MG63 (cell line): ENCODE measurements at regions not wholly inside any gene's neighbourhood (a gene's known extent, or its start where the extent isn't known, plus 50 kb on each side); places are given as distances from the start of the nearest gene placed in this dataset.

Source experiments
- DNase-seq: peaks from one replicate; pipeline ENCODE4 v3.0.0-alpha.2; 2020
- H3K27me3 ChIP-seq: fragments of 250-450 bp; sonication (Bioruptor Pico); 2 replicates; pipeline ENCODE4 v1.5.1; 2020; ENCODE audit warnings: mild to moderate bottlenecking, moderate library complexity
- H3K36me3 ChIP-seq: fragments of 250-450 bp; sonication (Bioruptor Pico); 2 replicates; pipeline ENCODE4 v1.5.1; 2020; ENCODE audit warnings: mild to moderate bottlenecking, moderate library complexity
- H3K4me3 ChIP-seq: fragments of 250-450 bp; sonication (Bioruptor Pico); 2 replicates; pipeline ENCODE4 v1.5.1; 2020; ENCODE audit warnings: mild to moderate bottlenecking, moderate library complexity
- H3K9me3 ChIP-seq: fragments of 250-450 bp; sonication (Bioruptor Pico); 2 replicates; pipeline ENCODE4 v1.5.1; 2020; ENCODE audit warnings: mild to moderate bottlenecking, moderate library complexity

DNA sequence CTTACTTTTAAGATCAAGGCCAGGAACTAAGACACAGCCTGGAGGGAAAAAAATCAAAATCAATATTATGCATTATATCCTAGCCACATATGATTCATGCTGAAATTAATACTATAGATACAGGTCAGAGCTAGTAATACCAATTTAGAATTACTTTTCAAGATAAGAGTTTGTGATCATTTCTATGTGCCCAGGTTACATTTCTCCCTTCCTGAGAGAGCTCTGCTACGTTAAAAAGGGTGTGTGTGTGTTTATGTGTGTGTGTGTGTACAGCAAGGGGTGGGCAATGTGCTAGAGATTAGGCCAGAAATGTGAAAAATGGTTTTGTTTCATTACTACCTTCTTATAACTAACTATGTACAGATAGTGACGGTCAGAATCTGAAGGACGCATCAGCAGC, 223.9 kb upstream of the FLRT2 start:
- Histone ChIP-seq H3K9me3 (no peaks in the 10 kb centered on the region), H3K4me3 (no peak overlapping the region), H3K27me3 (no peaks in the 10 kb centered on the region), H3K36me3 (no peaks in the 10 kb centered on the region)
- no peak for DNase-seq

- DNase-seq: no peak
- Histone ChIP-seq H3K9me3 (no peaks in the 10 kb centered on the region), H3K27me3 (no peaks in the 10 kb centered on the region), H3K36me3 (no peaks in the 10 kb centered on the region), H3K4me3 (no peak overlapping the region)
These were observed 221.2 kb upstream of the FLRT2 start for GRCh38 chr14:85308531-85309300.

DNA sequence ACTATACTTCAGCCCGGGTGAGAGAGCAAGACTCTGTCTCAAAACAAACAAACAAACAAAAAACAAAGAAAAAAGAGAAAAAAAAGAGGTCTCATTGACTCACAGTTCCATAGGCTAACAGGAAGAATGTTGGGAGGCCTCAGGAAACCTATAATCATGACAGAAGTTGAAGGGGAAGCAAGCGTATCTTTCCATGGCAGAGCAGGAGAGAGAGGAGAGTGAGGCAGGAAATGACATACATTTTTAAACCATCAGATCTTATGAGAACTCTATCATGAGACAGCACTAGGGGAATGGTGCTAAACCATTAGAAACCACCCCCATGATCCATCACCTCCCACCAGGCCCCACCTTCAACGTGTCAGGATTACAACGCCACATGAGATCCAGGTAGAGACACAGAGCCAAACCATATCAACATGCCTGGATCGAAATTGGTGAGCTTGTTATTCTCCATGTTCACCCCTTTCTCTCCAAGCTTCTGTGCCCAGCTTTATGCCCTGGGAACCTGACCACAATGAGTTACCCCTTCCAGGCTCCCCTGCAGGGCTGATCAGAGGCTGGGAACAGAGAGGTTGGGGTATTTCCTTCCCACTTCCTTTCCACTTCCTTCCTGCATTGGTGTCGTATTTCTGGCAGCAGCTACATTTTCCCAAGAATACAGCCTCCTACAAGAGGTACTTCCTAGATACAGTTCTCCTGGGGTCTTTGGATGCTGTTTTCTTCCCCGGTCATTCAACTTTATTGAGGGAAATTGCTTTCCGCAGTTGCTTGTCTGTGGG, 219.3 kb upstream of the FLRT2 start:
- no peaks in the 10 kb centered on the region for H3K27me3 ChIP-seq
- no peak for DNase-seq
- no peaks in the 10 kb centered on the region for H3K36me3 ChIP-seq

GRCh38 chr14:85313560-85314207, 216.3 kb upstream of the FLRT2 start:
- no peaks in the 10 kb centered on the region for H3K9me3 ChIP-seq
- H3K27me3 ChIP-seq: no peaks in the 10 kb centered on the region
- DNase-seq: peak; percentile 16
- no peak overlapping the region for H3K4me3 ChIP-seq
- H3K36me3 ChIP-seq: no peaks in the 10 kb centered on the region

More for the DNA sequence above, 219.3 kb upstream of the FLRT2 start:
- Histone ChIP-seq H3K9me3 (no peaks in the 10 kb centered on the region), H3K4me3 (no peak overlapping the region)

DNA sequence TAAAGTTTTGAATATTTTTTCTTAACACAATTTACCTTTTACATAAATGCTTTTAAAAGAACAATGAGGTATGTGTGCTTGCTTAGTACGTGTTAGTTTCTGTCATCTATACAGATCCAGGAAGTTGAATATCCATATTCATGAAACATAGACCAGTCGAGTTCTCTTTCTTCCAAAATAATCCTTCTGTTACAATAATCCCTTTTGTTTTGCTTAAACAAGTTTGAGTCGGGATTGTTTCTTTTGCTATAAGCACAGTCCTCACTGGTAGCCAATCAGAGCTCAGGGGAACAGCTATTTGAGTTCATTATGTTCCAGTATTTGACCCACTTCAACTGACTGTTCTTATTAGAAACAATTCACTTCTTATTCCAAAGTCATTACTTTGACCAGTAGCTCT, 214.7 kb upstream of the FLRT2 start:
- no peaks in the 10 kb centered on the region for H3K9me3 ChIP-seq
- no peak for DNase-seq
- H3K27me3 ChIP-seq: no peaks in the 10 kb centered on the region
- H3K36me3 ChIP-seq: no peaks in the 10 kb centered on the region
- H3K4me3 ChIP-seq: no peak overlapping the region

GRCh38 chr14:85315733-85316290, 214.1 kb upstream of the FLRT2 start:
- Histone ChIP-seq H3K27me3 (no peaks in the 10 kb centered on the region), H3K9me3 (no peaks in the 10 kb centered on the region), H3K4me3 (no peak overlapping the region), H3K36me3 (no peaks in the 10 kb centered on the region)
- DNase-seq: no peak

- H3K27me3 ChIP-seq: no peaks in the 10 kb centered on the region
- no peak overlapping the region for H3K4me3 ChIP-seq
- H3K36me3 ChIP-seq: no peaks in the 10 kb centered on the region
- DNase-seq: no peak
- H3K9me3 ChIP-seq: no peaks in the 10 kb centered on the region
These were observed 213.1 kb upstream of the FLRT2 start for GRCh38 chr14:85316701-85317410.

DNA sequence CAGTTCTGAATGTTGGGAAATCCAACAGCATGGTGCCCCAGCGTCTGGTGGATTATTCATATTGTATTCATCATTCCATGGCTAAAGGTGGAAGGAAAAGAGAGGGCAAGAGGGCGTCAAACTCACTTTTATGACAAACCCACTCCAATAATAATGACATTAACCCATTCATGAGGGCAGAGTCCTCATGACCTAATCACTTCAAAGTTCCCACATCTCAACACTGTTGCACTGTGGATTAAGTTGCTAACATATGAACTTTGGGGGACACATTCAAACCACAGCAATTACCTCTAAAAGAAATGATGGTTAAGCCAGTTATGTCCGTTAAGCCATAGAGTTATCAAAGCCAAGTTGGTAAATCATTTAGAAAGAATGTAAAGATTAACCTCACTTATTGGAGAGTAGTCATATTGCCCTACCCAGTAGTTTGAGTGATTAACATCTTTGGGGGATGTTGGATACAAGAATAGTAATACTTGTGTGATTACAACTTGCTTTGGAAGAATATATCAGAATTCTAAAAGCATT, 212.4 kb upstream of the FLRT2 start:
- peak; percentile 9 for DNase-seq
- Histone ChIP-seq H3K27me3 (no peaks in the 10 kb centered on the region), H3K4me3 (no peak overlapping the region), H3K36me3 (no peaks in the 10 kb centered on the region), H3K9me3 (no peaks in the 10 kb centered on the region)

DNA sequence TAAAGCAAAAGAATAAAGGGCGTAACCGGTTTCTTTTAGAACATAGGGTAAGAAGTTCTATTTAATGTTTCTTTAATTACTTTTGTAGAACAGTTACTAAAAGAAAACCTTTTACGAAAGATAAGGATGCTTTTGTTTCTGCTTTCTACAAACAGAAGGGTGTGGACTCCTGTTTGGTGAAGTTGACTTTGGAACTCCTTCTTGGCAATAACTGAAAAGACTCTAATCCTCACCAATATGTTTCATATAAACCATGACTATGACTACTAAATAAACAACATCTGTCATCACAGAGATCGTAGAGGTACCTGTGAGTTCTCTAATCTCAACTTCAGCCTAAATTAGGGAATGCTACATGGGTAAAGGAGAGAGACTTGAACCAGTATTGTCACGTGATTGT, 210.8 kb upstream of the FLRT2 start:
- H3K27me3 ChIP-seq: no peaks in the 10 kb centered on the region
- H3K4me3 ChIP-seq: no peak overlapping the region
- no peak for DNase-seq

GRCh38 chr14:85319998-85320630, 209.8 kb upstream of the FLRT2 start:
- H3K27me3 ChIP-seq: no peaks in the 10 kb centered on the region
- DNase-seq: peak; percentile 32
- H3K36me3 ChIP-seq: no peaks in the 10 kb centered on the region
- no peaks in the 10 kb centered on the region for H3K9me3 ChIP-seq
- no peak overlapping the region for H3K4me3 ChIP-seq

More for the DNA sequence above, 210.8 kb upstream of the FLRT2 start:
- Histone ChIP-seq H3K36me3 (no peaks in the 10 kb centered on the region), H3K9me3 (no peaks in the 10 kb centered on the region)

DNA sequence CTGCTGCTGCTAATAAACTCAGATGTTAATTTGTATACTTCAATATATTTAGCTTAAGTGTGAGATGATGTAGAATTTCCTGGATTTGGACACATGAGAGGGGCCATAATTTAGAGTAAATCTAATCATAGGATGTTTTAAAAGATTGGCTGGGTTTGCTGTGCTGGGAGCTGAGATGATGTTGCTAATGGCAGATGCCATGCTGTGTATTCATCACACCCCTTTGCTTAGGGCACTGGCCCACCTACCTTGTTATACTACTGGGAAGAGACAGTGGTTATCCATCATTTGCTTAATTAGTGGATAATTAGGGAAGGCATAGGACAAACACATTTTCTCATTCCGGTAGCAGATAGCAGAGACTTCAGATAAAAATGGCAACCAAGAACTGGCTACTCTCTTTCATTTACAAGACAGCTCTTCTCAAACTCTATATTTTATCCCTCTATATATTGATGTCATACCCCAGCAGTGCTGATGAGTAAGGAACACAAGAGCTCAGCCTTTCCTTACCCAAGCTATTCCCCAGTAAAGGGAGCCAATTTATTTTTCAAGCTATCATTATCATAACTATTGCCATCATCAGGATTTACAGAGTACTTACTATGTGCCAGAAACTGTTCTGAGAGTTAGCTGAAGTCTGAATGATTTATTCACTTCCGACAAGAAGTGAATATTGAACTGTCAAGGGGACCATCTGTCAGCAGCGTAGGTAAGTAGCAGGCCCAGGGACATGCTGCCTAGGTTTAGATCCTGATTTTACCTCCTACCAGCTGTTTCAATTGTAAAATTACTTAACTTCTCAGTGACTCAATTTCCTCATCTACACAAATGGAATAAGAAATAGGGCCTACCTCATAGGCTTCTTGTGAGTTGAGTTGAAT, 204.6 kb upstream of the FLRT2 start:
- DNase-seq: no peak
- no peaks in the 10 kb centered on the region for H3K9me3 ChIP-seq
- no peak overlapping the region for H3K4me3 ChIP-seq
- H3K27me3 ChIP-seq: no peaks in the 10 kb centered on the region
- H3K36me3 ChIP-seq: no peaks in the 10 kb centered on the region

- no peak overlapping the region for H3K4me3 ChIP-seq
- H3K27me3 ChIP-seq: no peaks in the 10 kb centered on the region
- no peak for DNase-seq
- H3K36me3 ChIP-seq: no peaks in the 10 kb centered on the region
- H3K9me3 ChIP-seq: no peaks in the 10 kb centered on the region
These were observed 197.5 kb upstream of the FLRT2 start for GRCh38 chr14:85332401-85332800.

DNA sequence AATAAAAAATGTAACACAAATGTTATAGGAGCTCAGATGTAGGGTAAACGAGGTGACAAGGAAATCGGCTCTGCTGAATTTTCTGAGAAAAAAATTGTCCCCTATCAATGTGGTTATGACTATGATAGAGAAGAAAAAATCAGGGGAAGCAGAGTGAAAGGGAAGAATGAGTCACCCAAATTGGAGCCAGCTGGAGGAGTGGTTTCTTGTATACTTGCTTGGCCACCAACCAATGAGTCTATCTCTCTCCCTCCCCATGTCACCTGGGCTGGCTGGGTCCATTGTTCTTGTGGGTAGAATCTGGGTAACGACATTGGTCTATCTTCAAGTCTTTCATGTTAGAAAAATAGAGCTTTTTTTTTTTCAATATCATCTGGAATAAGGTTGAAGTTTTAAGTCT, 196.6 kb upstream of the FLRT2 start:
- Histone ChIP-seq H3K27me3 (no peaks in the 10 kb centered on the region), H3K36me3 (no peaks in the 10 kb centered on the region), H3K4me3 (no peak overlapping the region), H3K9me3 (no peaks in the 10 kb centered on the region)
- peak; percentile 16 for DNase-seq

DNA sequence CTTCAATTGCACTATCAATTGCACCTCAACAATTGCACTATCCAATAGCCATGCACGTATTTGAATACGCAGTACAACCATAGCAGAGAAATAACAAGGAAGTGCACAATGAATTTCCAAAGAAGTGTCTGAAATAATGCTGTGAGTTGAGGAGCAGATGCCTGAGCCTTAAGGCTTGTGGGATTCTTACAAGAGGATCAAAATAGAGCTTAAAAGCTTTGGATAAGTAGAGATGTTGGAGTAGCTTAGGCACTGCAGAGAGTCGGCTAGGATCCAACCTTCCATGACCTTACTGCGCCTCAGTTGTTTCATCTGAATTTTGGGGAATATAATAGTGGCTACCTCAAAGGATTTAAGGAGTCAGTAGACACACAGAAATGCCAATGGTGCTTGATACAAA, 196.1 kb upstream of the FLRT2 start:
- no peaks in the 10 kb centered on the region for H3K9me3 ChIP-seq
- no peak overlapping the region for H3K4me3 ChIP-seq
- no peak for DNase-seq
- H3K36me3 ChIP-seq: no peaks in the 10 kb centered on the region
- H3K27me3 ChIP-seq: no peaks in the 10 kb centered on the region

- H3K27me3 ChIP-seq: no peaks in the 10 kb centered on the region
- no peaks in the 10 kb centered on the region for H3K36me3 ChIP-seq
- no peak for DNase-seq
- H3K4me3 ChIP-seq: no peak overlapping the region
- no peaks in the 10 kb centered on the region for H3K9me3 ChIP-seq
These were observed 195.6 kb upstream of the FLRT2 start for GRCh38 chr14:85334316-85334715.
